NCI-H1694 treated with DMSO at 0.1 percent for 48 hours (cell line): ENCODE measurements at regions not wholly inside any gene's neighbourhood (a gene's known extent, or its start where the extent isn't known, plus 50 kb on each side); places are given as distances from the start of the nearest gene placed in this dataset.

ENCODE experiments used
- DNase-seq: peaks from one replicate; lab custom pipeline; 2025; lab: John Stamatoyannopoulos, UW

DNA sequence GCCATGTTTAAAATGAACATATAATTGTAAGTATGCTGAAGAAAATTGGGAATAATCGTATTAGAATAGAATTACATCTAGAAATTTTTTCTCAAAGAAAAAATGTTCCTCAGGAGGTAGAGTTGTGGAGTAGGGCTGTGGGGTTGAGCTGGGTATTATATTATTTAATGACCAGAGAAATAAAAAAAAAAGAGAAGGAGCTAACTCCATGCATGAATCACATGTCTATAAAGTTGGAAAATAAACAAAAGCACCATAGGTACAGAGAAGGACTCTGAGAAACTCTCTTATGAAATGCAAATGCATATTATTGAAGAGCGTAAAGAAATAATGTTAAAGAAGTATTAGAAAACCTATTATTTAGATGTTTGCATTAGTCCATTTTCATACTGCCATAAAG is 405.5 kb downstream of the EFNB2 start:
- DNase-seq: no peak

DNA sequence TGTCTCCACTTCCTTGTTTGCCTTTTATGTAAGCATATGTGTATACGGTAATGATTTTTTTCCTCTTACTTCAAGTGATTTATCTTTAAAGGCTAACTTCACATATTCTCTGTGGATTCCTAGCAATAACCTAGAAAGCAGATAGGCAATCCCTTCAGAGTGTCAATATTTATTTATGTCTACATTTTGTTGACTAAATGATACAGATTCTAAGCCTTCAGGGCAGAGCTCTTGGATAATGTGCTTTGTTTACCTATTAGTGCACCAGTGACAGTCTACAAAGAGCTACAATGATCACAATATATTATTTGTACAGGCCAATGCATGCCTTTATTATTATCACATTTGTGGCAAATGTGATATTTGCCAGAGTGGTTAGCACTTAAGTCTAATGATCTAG is 406.2 kb downstream of the EFNB2 start:
- DNase-seq: no peak

DNA sequence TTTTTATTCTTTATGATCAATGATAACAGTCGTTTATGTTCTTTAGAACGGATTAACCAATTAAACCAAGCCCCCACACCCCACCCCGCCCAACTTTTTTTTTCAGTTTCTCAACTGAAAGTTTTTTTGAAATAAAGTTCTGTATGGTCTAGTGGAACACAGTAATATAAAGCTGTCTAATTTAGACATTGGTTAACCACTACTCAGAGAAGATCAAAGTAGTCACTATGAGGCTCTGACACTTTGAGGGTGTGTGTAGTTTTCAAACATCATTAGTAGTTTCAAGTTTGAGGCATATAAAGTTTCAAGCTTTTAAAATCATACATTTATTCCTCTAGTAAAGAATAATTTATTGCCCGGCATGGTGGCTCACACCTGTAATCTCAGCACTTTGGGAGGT is 413.2 kb downstream of the EFNB2 start:
- no peak for DNase-seq

DNA sequence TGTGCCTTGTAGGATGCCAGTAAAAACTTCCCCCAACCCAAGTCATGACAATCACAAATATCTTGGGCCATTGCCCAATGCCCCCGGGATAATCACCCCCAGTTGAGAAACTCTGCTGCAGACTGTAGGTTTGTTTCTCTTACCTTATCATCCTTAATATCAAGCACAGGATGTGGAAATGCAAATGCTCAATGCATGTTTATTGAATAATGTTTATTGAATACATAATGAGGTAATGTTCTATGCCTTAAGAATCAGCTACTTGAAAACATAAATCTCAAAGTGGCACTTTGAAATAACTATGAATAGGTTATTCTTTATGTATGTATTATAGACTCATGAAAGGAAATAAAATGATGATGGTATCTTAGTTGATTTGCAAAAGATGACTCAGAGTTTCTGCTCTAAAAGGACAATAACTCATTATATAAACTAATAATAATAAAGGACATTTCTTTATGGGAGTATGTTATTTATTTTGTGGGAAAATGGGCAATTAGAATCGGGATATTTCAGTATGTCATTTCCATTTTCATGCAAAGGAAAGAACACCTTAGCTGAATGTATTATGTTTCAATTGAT is 414.2 kb downstream of the EFNB2 start:
- DNase-seq: no peak

DNA sequence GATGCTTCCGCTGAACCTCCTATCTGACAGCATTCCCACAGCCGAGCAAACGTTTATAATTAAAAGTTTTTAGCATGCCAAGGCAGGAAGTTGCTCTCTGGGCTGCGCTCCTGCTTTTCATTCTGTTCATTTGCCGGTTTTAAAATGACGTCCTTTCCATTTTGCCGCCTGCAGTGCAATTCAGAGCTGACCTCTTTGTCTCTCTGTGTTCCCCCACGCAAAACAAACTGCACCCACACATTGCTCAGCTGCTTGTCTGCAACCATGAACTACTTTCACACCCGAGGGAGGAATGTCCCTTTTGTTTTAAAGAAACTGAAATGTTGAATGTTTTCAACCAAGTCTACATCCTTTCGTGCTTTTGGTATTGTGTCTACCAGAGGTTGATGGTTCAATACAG is 416.5 kb downstream of the EFNB2 start:
- DNase-seq: no peak

DNA sequence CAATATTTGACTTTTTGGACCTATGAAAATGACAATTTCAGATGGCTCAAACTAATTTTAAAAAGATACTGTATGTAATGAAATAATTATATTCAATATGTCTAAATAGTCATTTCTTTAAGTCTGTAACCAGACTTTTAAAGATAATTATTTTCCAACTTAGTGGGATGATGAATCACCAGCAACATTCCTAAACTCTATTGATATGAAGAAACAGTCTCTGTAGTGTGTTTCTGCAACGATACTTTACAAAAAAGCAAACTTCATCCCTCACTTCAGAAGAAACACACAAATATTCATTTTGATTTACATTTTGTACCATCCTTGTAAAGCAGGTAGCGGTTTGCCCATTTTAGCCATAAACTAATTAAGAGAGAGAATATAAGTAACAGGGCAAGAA is 417.4 kb downstream of the EFNB2 start:
- no peak for DNase-seq

DNA sequence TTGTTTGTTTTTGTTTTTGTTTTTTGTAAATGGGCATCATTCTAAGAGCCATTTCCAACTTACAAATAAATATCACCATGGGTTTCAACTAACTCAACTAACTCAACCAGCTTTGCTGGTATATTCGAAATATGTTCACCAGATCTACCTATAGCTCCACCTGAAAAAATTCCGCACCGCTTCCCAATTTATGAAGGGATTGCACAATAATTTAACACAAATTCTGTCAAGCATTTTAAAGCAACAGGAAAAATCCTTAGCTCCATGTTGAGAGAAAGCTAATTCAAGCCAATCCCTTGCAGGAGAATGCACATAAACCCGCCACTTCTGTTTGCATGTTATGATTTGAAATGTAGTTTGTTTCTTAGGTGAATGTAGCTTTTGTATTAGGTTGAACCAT is 417.8 kb downstream of the EFNB2 start:
- no peak for DNase-seq

DNA sequence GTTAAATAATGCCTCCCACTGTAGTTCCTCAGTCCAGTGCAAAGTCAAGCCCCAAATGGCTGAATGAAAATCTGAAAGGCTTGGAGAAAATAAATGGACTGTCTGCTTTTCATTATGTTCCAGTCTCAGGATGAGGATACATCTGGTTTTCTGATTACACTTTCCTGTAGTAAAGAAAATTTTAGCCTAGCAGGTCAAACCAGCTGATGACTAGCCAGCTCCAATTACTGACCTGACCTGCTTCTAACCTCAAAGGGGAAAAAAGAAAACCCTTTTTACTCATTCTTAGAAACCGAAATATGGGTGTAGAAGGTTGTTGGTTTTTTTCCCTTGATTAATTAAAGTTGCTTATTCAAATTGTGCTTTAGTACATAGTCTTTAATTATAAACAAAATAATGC is 418.4 kb downstream of the EFNB2 start:
- DNase-seq: no peak

DNA sequence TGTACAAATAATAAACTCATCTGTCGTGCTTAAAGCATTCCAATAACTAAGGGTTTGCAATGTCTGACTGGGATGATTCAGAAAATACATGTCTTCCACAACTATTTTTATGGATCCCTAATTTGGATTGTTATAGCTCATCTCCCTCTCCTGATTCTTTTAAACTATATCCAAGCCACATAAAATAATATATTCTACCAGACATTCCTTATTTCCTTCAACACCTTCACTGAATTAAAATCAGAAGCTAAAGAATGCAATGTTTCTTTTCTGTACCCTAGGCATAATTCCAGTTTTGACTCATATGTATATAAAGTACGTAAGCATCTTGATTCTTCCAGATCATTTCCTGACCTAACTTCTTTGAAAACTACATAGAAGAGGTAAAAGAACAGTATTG is 420.4 kb downstream of the EFNB2 start:
- no peak for DNase-seq

DNA sequence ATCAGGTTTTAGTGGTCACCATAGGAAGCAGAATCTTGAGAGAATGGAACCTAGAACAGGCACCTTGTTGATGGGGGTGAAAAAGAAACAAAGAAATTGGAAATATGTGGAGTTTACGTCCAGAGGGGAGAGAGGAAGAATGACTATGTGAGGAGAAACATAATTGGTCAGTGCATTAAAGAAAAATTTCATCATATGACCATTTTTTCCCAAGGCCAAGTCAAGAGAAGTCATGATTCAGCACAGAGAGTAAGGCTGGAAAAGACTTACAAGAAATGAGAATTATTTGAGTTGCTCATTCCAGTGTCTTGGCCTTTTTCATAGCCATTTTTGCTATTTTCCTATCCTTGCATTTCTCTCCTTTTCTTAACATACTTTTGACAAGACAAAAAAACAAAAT is 421.7 kb downstream of the EFNB2 start:
- DNase-seq: no peak

DNA sequence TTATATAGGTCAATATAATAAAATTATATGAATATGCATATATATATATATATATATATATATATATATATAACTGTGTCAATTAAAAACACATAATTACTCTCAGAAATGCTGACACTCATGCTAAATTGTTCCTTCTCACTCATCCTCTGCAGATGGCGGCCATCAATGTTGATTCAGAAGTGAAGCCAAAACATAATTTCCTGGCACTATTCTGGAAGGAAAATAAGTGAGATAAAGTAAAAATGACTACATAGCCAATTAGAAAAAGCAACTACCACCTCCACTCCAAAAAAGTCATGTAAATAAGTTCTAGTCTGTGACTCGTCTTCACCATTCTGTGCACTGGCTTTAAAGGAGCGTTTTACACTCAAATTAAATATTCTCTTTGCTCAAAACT is 423.3 kb downstream of the EFNB2 start:
- no peak for DNase-seq

DNA sequence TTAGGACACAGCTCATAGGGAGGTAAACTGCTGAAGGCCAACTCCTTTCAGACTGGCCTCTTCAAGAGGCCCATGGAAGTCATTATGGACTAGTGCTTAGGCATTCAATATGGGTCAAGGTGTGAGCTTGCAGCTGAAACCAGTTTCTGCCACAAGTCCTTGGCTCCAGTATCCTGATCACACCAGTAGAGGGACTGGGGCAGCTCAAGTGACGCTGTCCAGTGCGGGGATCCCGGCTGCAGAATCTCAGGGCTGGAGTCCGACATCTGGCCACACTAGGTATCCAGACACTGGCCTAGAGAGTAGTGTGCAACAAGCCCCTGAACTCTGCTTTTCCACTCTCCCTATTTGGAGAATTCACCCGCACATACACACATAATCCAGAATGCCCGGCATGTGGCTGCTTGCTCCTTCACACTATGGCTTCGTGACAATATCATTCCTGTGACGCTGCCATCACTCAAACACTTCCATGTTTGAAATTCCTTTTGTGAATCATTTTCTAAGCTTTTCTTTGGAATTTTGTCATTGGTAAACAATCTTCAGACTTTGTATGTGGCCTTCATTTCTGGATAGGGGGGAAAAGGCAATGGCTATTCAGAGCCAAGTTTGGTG is 425.1 kb downstream of the EFNB2 start:
- no peak for DNase-seq

DNA sequence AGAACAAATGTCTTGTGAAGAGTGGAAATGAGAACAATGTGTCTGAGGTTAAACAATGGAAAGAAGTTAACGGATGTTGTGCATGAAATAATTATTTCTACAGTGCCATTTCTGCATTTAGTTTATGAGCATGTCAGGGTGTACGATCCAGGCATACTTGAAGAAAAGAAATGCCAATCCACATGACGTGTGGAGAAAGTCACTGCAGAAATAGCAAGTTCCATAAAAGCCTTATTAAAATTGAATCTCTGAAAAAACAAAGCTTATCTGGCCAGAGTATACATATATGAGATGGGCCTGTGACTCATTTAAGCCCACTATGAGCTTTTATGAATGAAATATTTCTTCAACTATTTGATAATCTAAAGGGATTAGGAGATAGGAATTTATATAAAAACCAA is 426.1 kb downstream of the EFNB2 start:
- DNase-seq: no peak

DNA sequence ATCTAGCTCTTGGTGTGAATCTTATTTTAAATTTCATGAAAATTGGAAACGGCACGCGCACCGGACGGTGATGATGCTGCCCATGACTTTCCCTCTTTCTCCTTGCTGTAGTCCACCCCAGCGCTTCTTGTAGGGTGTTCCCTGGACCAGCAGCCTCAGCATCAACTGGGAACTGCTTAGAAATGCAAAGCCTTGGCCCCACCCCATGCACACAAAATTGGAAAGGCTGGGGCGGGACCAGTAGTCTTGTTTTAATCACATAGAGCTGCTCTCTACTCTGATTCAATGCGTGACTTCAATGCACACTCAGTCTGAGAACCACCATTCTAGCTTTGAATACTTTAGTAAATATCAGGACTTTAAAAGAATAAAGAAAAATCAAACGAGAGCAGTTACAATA is 427.1 kb downstream of the EFNB2 start:
- no peak for DNase-seq

DNA sequence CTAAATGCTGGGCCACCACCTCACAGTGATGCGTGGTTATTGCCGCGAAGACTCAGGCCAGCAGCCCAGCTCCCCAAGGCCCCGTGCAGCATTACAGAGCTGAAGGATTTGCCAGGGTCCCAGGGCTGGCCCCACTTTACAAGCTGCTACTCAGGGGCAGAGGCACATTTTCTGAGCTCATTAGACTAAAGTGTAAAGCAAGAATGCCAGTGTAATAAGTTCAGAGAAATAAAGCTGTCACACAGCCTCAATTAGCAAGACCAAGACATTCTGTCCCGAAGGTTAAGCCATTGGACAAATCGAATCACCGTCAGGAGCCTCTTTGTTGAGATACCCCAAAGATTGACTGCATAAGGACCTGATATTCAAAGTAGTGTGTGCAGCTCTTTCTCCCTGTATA is 428.4 kb downstream of the EFNB2 start:
- DNase-seq: no peak

DNA sequence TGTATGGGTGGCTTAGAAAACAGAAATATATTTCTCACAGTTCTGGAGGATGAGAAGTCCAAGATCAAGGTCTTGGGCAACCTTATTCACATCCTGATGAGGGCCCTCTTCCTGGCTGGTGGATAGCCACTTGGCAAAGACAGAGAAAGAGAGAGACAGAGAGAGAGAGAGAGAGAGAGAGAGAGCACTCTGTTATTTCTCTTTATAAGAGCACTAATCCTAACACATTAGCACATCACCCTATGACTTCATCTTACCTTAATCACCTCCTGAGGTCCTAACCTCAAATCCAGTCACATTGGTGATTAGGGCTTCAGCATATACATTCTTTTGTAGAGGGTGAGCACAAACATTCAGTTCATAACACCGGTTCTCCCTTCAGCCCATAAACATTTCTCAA is 430.3 kb downstream of the EFNB2 start:
- no peak for DNase-seq

DNA sequence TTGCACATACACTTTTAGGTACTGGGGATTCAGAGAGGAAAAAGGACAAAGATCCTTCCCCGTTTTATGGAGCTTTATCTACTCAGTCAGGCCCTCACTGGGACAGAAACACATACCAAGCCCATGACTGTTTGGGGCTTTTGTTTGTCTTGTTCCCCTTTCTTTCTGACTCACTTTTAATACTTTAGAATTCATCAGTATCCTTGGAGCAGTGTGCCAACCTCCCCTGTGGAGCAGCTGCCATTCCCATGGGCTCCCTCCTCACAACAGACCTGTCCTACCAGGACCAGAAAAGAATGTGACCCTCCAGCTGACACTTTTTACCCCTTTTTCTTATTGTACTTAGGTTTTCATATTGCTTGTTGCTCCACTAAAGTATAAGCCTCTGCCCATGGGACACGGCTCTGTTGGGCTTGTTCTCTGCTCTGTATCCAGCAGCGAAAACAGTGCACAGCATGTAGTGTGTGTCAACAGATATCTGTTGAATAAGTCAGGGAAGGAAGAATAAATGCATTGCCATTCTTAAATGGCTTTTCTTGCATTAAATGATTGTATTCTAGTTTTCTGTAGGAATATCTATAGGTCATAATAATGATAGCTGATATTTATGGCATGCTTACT is 431.1 kb downstream of the EFNB2 start:
- DNase-seq: no peak

DNA sequence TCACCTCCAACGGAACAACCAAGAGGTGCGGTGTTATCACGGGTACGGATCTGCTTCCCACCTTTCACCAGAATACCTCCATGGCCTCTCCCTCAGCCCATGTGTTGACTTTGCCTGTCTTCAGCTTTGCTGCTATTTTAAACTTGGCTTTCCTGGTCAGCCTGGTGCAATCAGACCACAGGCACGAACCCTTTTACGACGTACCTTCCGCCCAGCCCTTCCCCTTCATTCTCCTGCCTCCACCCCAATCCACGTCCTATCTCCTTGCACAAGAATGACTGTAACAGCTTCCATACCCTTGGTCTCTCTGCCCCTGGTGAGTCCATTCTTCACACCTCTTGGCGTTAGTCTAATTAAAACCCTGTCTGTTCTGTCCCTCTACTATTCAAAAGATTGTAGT is 431.7 kb downstream of the EFNB2 start:
- DNase-seq: no peak

DNA sequence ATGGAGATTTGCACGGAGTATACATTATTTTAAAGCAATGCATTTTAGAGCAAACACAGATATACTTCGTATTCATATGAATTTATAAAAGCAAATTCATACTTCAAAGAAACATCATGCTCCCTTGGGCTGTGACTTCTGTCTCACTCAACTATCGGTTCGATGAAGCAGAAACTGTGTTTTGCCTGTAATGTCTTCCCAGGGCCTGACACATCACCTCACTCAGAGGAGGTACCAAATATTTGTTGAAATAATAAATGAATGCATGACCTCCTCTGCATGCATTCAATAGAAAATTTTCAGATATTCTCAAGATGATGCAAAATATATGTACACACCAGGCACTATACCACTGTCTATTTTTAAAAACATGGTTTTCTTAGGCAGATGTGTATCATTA is 432.7 kb downstream of the EFNB2 start:
- DNase-seq: no peak

DNA sequence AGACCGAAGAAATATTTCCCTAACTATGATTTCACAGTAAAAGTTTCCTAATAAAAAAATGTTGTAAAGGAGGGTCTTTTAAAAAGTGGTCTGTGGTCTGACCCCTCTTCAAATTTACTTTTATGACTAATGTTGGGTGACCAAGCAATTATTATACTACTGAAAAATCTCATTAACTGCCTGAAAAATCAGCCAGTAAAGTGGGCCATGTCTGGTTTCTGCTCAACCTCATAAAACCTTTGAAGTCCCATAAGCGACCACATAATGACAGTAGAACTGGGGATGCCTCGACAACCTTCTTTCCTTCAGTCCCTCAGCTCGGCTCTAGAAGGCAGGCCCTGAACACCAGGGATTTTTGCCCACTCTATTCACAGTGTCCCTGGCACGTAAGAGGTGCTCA is 434.3 kb downstream of the EFNB2 start:
- no peak for DNase-seq

DNA sequence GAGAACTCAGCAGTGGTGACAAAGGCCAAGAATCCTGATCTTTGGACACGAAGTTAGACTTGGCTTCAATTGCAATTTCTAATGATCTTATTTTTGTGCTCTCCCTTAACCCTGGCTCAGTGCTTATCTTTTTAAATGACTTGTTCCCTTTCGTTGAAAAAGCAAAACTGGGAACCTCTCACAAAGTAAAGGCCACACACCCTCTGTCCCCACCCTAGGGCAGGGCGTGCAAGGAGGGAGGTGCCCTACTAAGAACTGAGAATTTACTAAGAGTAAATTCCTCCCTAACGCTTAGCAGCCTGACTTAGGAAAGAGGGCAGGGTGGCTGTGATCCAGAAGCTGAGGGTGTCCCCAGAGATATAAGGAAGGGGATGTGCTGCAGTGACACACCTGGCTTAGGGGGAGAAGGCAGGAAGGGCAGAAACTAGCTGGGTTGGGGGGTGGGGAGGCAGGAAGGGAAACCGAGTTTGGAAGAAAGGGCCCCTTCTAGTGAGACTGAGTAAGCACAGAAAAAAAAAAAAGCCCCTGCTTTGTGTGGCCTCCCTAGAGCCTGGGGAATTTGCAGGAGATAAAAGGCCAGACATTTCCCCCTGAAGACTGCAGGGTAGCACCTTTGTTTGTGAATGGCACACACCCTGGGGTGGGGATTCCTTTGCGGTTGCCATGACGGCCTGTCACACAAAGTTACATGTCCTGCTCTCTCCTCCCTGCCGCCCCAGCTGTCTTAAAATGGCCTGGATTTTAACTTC is 435.1 kb downstream of the EFNB2 start:
- no peak for DNase-seq

DNA sequence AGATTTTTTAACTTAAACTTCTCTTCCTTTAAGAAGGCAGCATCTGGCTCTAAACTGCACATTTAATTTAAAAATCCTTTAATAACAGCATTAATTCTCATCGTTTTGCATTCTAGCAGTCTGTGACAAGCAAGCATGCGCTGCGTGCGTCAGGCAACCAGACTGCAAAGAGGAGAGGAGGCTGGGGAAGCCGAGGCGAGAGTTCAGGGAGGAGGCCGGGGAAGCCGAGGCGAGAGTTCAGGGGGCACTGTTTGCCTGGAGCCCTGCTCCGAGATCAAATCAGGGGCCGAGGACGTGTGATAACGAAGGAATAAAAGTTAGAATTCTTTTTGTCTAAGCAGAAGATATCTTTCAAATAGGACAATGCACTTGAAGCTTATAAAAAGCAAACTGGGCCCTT is 435.7 kb downstream of the EFNB2 start:
- DNase-seq: no peak

DNA sequence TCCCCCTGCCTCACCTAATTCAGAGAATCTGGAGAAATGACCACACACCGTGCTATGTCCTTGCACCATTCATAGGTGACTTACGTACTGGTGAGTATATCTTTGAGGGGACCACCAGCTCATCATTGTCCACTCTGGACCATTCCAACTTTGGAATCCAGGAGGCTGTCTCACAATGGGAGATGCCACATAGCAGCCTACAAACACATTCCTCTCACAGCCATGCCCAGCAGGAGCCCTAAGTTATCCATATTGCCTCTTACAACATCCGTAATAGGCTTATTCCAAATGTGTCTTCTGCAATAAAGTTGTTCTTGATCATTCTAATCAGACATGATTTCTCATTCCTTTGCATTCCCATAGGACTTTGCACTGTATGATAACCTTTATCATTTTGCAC is 436.7 kb downstream of the EFNB2 start:
- no peak for DNase-seq
